Thyroid gland (tissue), 3 donors: ENCODE measurements at regions not wholly inside any gene's neighbourhood (a gene's known extent, or its start where the extent isn't known, plus 50 kb on each side); places are given as distances from the start of the nearest gene placed in this dataset. TPM values are rescaled to one million over a fixed set of nuclear protein-coding genes. Genes with fewer than 3 reads are reported as not detected.

Experiments used
- microRNA counts, 2 donors: library from miRNA; unstranded; fragments of <30 nt; microRNA quantifications; one replicate each; lab custom pipeline; 2016 to 2017
- microRNA-seq: library from miRNA; unstranded; fragments of <30 nt; microRNA quantifications from one replicate; pipeline ENCODE4, GENCODE V29; 2016
- small RNA-seq: library from RNA; depleted of rRNA; stranded (forward); fragments of <200 nt; gene quantifications from one replicate; pipeline ENCODE3, GENCODE V24; 2016

MicroRNAs in the stretch of these regions (microRNA counts, 767-probe panel; counts per million panel counts)
- microRNA hsa-miR-325 (lab: Ali Mortazavi, UCI) (0 counts per million in 2 donors), microRNA hsa-miR-384 (lab: Ali Mortazavi, UCI) (0 counts per million in 2 donors)

Small RNAs in the stretch of these regions (microRNA-seq; reads per million reads assigned to microRNA genes)
- not detected for gene MIR325
- gene MIR384: not detected

Small RNAs in the stretch of these regions (small RNA-seq; reads per million reads assigned to genes)
- gene MIR325 (not detected), gene RNA5SP509 (not detected)
